Peyer's patch (tissue), 4 donors: ENCODE measurements at regions not wholly inside any gene's neighbourhood (a gene's known extent, or its start where the extent isn't known, plus 50 kb on each side); places are given as distances from the start of the nearest gene placed in this dataset.

ENCODE experiments used
- CTCF ChIP-seq, 6 experiments: fragments of 450-650 bp in 4 of 6; fragments of 200-600 bp in 2 of 6; sonication (generic) in 1 of 6; IDR thresholded peaks; one replicate each; pipeline ENCODE4 v1.5.1; 2017 to 2019; ENCODE audit warnings: antibody characterized with exemption in 6 of 6, mild to moderate bottlenecking in 3 of 6, moderate library complexity in 1 of 6
- POLR2A ChIP-seq, 2 donors: fragments of 450-650 bp; IDR thresholded peaks; one replicate each; pipeline ENCODE4 v1.5.1; 2017; ENCODE audit warnings: antibody characterized with exemption in 2 of 2, mild to moderate bottlenecking in 2 of 2, moderate library complexity in 2 of 2

- TF ChIP-seq CTCF (IDR thresholded peaks at IDR 0.05) (no peak), POLR2A (IDR thresholded peaks at IDR 0.05) (no peak)
These were observed 93.4 kb upstream of the IRX4 start for GRCh38 chr5:1975898-1976765.
